Neural cell (in vitro differentiated cells): ENCODE measurements at regions not wholly inside any gene's neighbourhood (a gene's known extent, or its start where the extent isn't known, plus 50 kb on each side); places are given as distances from the start of the nearest gene placed in this dataset.

Experiments
- H2AFZ ChIP-seq: fragments of 200-600, 300-800 bp; sonication (generic), shearing (Covaris generic); 2 replicates; pipeline ENCODE4 v1.6.0; 2014; ENCODE audit warnings: low read depth, mild to moderate bottlenecking, antibody characterized with exemption, low read length, moderate library complexity
- H3F3A ChIP-seq: fragments of 200-600 bp; shearing (Covaris generic); 2 replicates; pipeline ENCODE4 v1.6.1; 2016; ENCODE audit warnings: mild to moderate bottlenecking, moderate library complexity, mixed read lengths, antibody characterized with exemption, low read length; ENCODE audit not compliant: insufficient read depth, poor library complexity, severe bottlenecking
- H3K27ac ChIP-seq: fragments of 200-600, 300-800 bp; sonication (generic), shearing (Covaris generic); 2 replicates; pipeline ENCODE4 v1.5.1; 2014; ENCODE audit warnings: mild to moderate bottlenecking, low read length, moderate library complexity
- H3K27me3 ChIP-seq: fragments of 300-800, 200-600 bp; sonication (generic), shearing (Covaris generic); 2 replicates; pipeline ENCODE4 v1.6.0; 2014; ENCODE audit warnings: mild to moderate bottlenecking, low read depth, low read length, moderate library complexity; ENCODE audit not compliant: insufficient read depth
- H3K36me3 ChIP-seq: fragments of 300-800, 200-600 bp; sonication (generic), shearing (Covaris generic); 2 replicates; pipeline ENCODE4 v1.5.1; 2014; ENCODE audit warnings: mild to moderate bottlenecking, antibody characterized with exemption, low read length, moderate library complexity; ENCODE audit not compliant: insufficient read depth
- H3K4me2 ChIP-seq: fragments of 300-800, 200-600 bp; sonication (generic), shearing (Covaris generic); 2 replicates; pipeline ENCODE4 v1.6.0; 2014; ENCODE audit warnings: mild to moderate bottlenecking, low read length
- H3K4me3 ChIP-seq: fragments of 300-800, 200-600 bp; sonication (generic), shearing (Covaris generic); 2 replicates; pipeline ENCODE4 v1.5.1; 2014; ENCODE audit warnings: mild to moderate bottlenecking, low read length, moderate library complexity
- H3K79me2 ChIP-seq: fragments of 200-600 bp; shearing (Covaris generic); replicated peaks from 2 replicates; pipeline ENCODE4 v1.6.0; 2014; ENCODE audit warnings: mild to moderate bottlenecking, low read length, moderate library complexity; ENCODE audit not compliant: insufficient read depth
- H3K9ac ChIP-seq: fragments of 300-800, 200-600 bp; sonication (generic), shearing (Covaris generic); 2 replicates; pipeline ENCODE4 v1.6.1; 2016; ENCODE audit warnings: mild to moderate bottlenecking, low read length, mixed read lengths
- H3K9me2 ChIP-seq: fragments of 200-600 bp; shearing (Covaris generic); 2 replicates; pipeline ENCODE4 v1.6.1; 2016; ENCODE audit warnings: mild to moderate bottlenecking, low read length, mixed read lengths; ENCODE audit not compliant: insufficient read depth
- H3K9me3 ChIP-seq: fragments of 200-600, 300-800 bp; sonication (generic), shearing (Covaris generic); 2 replicates; pipeline ENCODE4 v1.6.1; 2016; ENCODE audit warnings: mild to moderate bottlenecking, mixed run types, low read length, moderate library complexity, mixed read lengths
- H4K20me1 ChIP-seq: fragments of 200-600 bp; shearing (Covaris generic); 2 replicates; pipeline ENCODE4 v1.6.1; 2016; ENCODE audit warnings: mild to moderate bottlenecking, mixed run types; ENCODE audit not compliant: insufficient read depth
- EP300 ChIP-seq: fragments of 450-650 bp; conservative IDR thresholded peaks from 2 replicates; pipeline ENCODE4 v1.6.1; 2014; ENCODE audit warnings: antibody characterized with exemption, mild to moderate bottlenecking, moderate library complexity; ENCODE audit not compliant: poor library complexity, severe bottlenecking
- EZH2 ChIP-seq: fragments of 200-600, 300-800 bp; shearing (Covaris generic), sonication (generic); IDR thresholded peaks from 2 replicates; pipeline ENCODE4 v1.6.1; 2014; ENCODE audit warnings: antibody characterized with exemption, low read length, borderline replicate concordance, mild to moderate bottlenecking; ENCODE audit not compliant: insufficient read depth, poor library complexity, severe bottlenecking
- MXI1 ChIP-seq: fragments of 450-650 bp; conservative IDR thresholded peaks from 2 replicates; pipeline ENCODE4 v1.6.1; 2014; ENCODE audit warnings: antibody characterized with exemption, mild to moderate bottlenecking; ENCODE audit not compliant: poor library complexity, severe bottlenecking
- POLR2AphosphoS5 ChIP-seq: IDR thresholded peaks from 2 replicates; pipeline ENCODE4 v1.6.1; 2012
- RAD21 ChIP-seq: fragments of 450-650 bp; conservative IDR thresholded peaks from 2 replicates; pipeline ENCODE4 v1.6.1; 2014; ENCODE audit warnings: antibody characterized with exemption, mild to moderate bottlenecking, moderate library complexity
- REST ChIP-seq: IDR thresholded peaks from 2 replicates; pipeline ENCODE4 v1.6.1; 2012; ENCODE audit warnings: borderline replicate concordance
- SMC3 ChIP-seq: fragments of 450-650 bp; conservative IDR thresholded peaks from 2 replicates; pipeline ENCODE4 v1.6.1; 2014; ENCODE audit warnings: antibody characterized with exemption, mild to moderate bottlenecking, moderate library complexity; ENCODE audit not compliant: poor library complexity
- TAF1 ChIP-seq: IDR thresholded peaks from 2 replicates; pipeline ENCODE4 v1.6.1; 2012; ENCODE audit warnings: low read depth
- TF ChIP-seq, protein P1 (sequence below): fragments of 450-650 bp; IDR thresholded peaks from 2 replicates; pipeline ENCODE4 v1.5.1; 2014; ENCODE audit warnings: antibody characterized with exemption, mild to moderate bottlenecking, moderate library complexity; ENCODE audit not compliant: poor library complexity, severe bottlenecking

GRCh38 chr2:204177977-204178522, 241.5 kb downstream of the ICOS start:
- TF ChIP-seq TAF1 (no peak), EZH2 (no peak), SMC3 (no peak), POLR2AphosphoS5 (no peak), RAD21 (no peak)
- TF ChIP-seq, protein P1, sequence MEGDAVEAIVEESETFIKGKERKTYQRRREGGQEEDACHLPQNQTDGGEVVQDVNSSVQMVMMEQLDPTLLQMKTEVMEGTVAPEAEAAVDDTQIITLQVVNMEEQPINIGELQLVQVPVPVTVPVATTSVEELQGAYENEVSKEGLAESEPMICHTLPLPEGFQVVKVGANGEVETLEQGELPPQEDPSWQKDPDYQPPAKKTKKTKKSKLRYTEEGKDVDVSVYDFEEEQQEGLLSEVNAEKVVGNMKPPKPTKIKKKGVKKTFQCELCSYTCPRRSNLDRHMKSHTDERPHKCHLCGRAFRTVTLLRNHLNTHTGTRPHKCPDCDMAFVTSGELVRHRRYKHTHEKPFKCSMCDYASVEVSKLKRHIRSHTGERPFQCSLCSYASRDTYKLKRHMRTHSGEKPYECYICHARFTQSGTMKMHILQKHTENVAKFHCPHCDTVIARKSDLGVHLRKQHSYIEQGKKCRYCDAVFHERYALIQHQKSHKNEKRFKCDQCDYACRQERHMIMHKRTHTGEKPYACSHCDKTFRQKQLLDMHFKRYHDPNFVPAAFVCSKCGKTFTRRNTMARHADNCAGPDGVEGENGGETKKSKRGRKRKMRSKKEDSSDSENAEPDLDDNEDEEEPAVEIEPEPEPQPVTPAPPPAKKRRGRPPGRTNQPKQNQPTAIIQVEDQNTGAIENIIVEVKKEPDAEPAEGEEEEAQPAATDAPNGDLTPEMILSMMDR, result no peak
- Histone ChIP-seq H3K27ac (no peak overlapping the region), H3K79me2 (no peaks in the 10 kb centered on the region), H3F3A (no peaks in the 10 kb centered on the region), H3K9me3 (no peaks in the 10 kb centered on the region), H3K9me2 (no peaks in the 10 kb centered on the region), H3K9ac (no peak overlapping the region), H3K27me3 (no peaks in the 10 kb centered on the region), H4K20me1 (no peaks in the 10 kb centered on the region), H3K4me3 (no peak overlapping the region), H2AFZ (no peak overlapping the region), H3K4me2 (no peak overlapping the region), H3K36me3 (no peaks in the 10 kb centered on the region)

GRCh38 chr2:204180649-204181048, 244.1 kb downstream of the ICOS start:
- Histone ChIP-seq H4K20me1 (no peaks in the 10 kb centered on the region), H3K4me3 (no peak overlapping the region), H2AFZ (no peak overlapping the region), H3K36me3 (no peaks in the 10 kb centered on the region), H3K9me2 (no peaks in the 10 kb centered on the region), H3K27ac (no peak overlapping the region), H3F3A (no peaks in the 10 kb centered on the region), H3K27me3 (no peaks in the 10 kb centered on the region), H3K9ac (no peak overlapping the region), H3K79me2 (no peaks in the 10 kb centered on the region), H3K4me2 (no peak overlapping the region), H3K9me3 (no peaks in the 10 kb centered on the region)
- TF ChIP-seq TAF1 (no peak), POLR2AphosphoS5 (no peak), MXI1 (no peak), EP300 (no peak), EZH2 (no peak), RAD21 (no peak), REST (no peak), SMC3 (no peak)
- TF ChIP-seq, protein P1, result no peak
